HL-60 (cell line): ENCODE measurements at regions not wholly inside any gene's neighbourhood (a gene's known extent, or its start where the extent isn't known, plus 50 kb on each side); places are given as distances from the start of the nearest gene placed in this dataset.
"Not testable (repeated sequence)": the region's sequence is repeated elsewhere in the genome, so short reads cannot be mapped to it uniquely, and the experiment has no call there.

ENCODE experiments used
- DNase-seq, 2 experiments: peaks; one replicate each; pipeline ENCODE4 v3.0.0-alpha.2; 2010 to 2020; ENCODE audit warnings: low read depth in 1 of 2, low spot score in 1 of 2
- H3K27ac ChIP-seq: fragments of 250-450 bp; sonication (Bioruptor Pico); replicated peaks from 2 replicates; pipeline ENCODE4 v1.5.1; 2020; ENCODE audit warnings: mild to moderate bottlenecking, moderate library complexity
- H3K27me3 ChIP-seq: fragments of 250-450 bp; sonication (Bioruptor Pico); 2 replicates; pipeline ENCODE4 v1.5.1; 2021; ENCODE audit warnings: mild to moderate bottlenecking, moderate library complexity; ENCODE audit not compliant: insufficient read depth, poor library complexity, severe bottlenecking
- H3K4me3 ChIP-seq: replicated peaks from 2 replicates; pipeline ENCODE4 v1.5.1; 2011; ENCODE audit warnings: mild to moderate bottlenecking, control low read depth, low read length; ENCODE audit not compliant: insufficient read depth
- CTCF ChIP-seq: IDR thresholded peaks from one replicate; pipeline ENCODE4 v1.5.1; 2011; ENCODE audit warnings: low read length, control low read depth, inconsistent platforms; ENCODE audit not compliant: insufficient read depth
- GABPA ChIP-seq: IDR thresholded peaks from 2 replicates; pipeline ENCODE4 v1.6.1; 2012; ENCODE audit warnings: low read depth
- POLR2AphosphoS5 ChIP-seq: IDR thresholded peaks from 2 replicates; pipeline ENCODE4 v1.6.1; 2012; ENCODE audit warnings: low read depth
- REST ChIP-seq: IDR thresholded peaks from 2 replicates; pipeline ENCODE4 v1.6.1; 2012; ENCODE audit warnings: low read depth; ENCODE audit not compliant: insufficient replicate concordance
- SPI1 ChIP-seq: IDR thresholded peaks from 2 replicates; pipeline ENCODE4 v1.6.1; 2012; ENCODE audit warnings: low read depth, mild to moderate bottlenecking, borderline replicate concordance

- no peak for TF ChIP-seq REST
- TF ChIP-seq GABPA = no peak
- TF ChIP-seq CTCF = no peak
- TF ChIP-seq POLR2AphosphoS5 = no peak
- TF ChIP-seq SPI1 = no peak
- Histone ChIP-seq H3K27ac (no peak overlapping the region), H3K27me3 (no peaks in the 10 kb centered on the region), H3K4me3 (no peak overlapping the region)
- DNase-seq = no peak
These were observed 102.9 kb upstream of the ARMC3 start for GRCh38 chr10:22824984-22825383.

GRCh38 chr10:22824520-22824919 is 103.3 kb upstream of the ARMC3 start:
- Histone ChIP-seq H3K27me3 (no peaks in the 10 kb centered on the region), H3K4me3 (no peak overlapping the region), H3K27ac (no peak overlapping the region)
- no peak for DNase-seq
- TF ChIP-seq POLR2AphosphoS5 (no peak), GABPA (no peak), CTCF (no peak), REST (no peak), SPI1 (no peak)

- TF ChIP-seq POLR2AphosphoS5 (no peak), GABPA (no peak), REST (no peak), CTCF (no peak), SPI1 (no peak)
- Histone ChIP-seq H3K4me3 (no peak overlapping the region), H3K27me3 (no peaks in the 10 kb centered on the region), H3K27ac (no peak overlapping the region)
- DNase-seq = no peak
These were observed 104.7 kb upstream of the ARMC3 start for GRCh38 chr10:22823109-22823508.

GRCh38 chr10:22821921-22822320 is 105.9 kb upstream of the ARMC3 start:
- not testable (repeated sequence) for DNase-seq, H3K27me3 ChIP-seq, H3K27ac ChIP-seq, H3K4me3 ChIP-seq
